ENCODE measurements at regions not wholly inside any gene's neighbourhood (a gene's known extent, or its start where the extent isn't known, plus 50 kb on each side); places are given as distances from the start of the nearest gene placed in this dataset.

- Mint-ChIP-seq H3K9me3 (ENCODE audit: unreplicated experiment) (no peaks in the 10 kb centered on the region), H3K4me1 (ENCODE audit: low read depth, unreplicated experiment) (no peaks in the 10 kb centered on the region)
- TF ChIP-seq, protein P1, sequence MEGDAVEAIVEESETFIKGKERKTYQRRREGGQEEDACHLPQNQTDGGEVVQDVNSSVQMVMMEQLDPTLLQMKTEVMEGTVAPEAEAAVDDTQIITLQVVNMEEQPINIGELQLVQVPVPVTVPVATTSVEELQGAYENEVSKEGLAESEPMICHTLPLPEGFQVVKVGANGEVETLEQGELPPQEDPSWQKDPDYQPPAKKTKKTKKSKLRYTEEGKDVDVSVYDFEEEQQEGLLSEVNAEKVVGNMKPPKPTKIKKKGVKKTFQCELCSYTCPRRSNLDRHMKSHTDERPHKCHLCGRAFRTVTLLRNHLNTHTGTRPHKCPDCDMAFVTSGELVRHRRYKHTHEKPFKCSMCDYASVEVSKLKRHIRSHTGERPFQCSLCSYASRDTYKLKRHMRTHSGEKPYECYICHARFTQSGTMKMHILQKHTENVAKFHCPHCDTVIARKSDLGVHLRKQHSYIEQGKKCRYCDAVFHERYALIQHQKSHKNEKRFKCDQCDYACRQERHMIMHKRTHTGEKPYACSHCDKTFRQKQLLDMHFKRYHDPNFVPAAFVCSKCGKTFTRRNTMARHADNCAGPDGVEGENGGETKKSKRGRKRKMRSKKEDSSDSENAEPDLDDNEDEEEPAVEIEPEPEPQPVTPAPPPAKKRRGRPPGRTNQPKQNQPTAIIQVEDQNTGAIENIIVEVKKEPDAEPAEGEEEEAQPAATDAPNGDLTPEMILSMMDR (IDR thresholded peaks at IDR 0.05; ENCODE audit: partially characterized antibody, unreplicated experiment) = no peak
Observed at GRCh38 chr16:5509794-5510193, 412.2 kb upstream of the EEF2KMT start.

DNA sequence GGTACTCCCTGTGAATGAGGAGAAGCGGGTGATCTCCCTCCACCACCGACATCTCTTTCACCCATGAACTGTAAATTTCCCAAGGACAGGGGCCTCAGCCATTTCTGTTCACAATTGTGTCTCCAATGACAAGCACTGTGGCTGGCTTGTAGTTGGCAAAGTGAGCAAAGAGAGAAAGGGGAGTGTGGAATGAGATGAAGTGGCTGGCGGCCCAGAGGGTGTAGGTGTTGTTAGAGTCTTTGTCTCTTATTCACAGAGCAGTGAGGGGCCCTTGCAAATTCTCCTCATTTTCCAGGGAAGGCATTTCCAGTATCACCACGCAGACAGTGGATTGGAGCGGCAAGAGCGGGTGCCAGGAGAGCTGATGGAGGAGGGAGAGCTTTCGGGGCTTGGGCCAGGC is 411.7 kb upstream of the EEF2KMT start:
- H3K27me3 Mint-ChIP-seq (ENCODE audit: unreplicated experiment) = peaks cover 4% of the 10 kb centered on the region
- H3K9me3 Mint-ChIP-seq (ENCODE audit: unreplicated experiment) = no peaks in the 10 kb centered on the region
- H3K36me3 Mint-ChIP-seq (ENCODE audit: unreplicated experiment) = no peaks in the 10 kb centered on the region
- no peak overlapping the region for H3K4me3 Mint-ChIP-seq (ENCODE audit: unreplicated experiment)
- no peak overlapping the region for H3K27ac Mint-ChIP-seq (ENCODE audit: unreplicated experiment)
- H3K4me1 Mint-ChIP-seq (ENCODE audit: low read depth, unreplicated experiment) = peaks cover 3% of the 10 kb centered on the region
- TF ChIP-seq, protein P1 (IDR thresholded peaks at IDR 0.05; ENCODE audit: partially characterized antibody, unreplicated experiment) = no peak
- no peak for DNase-seq

More at GRCh38 chr16:5509794-5510193, 412.2 kb upstream of the EEF2KMT start:
- H3K27ac Mint-ChIP-seq (ENCODE audit: unreplicated experiment) = no peak overlapping the region
- no peak overlapping the region for H3K4me3 Mint-ChIP-seq (ENCODE audit: unreplicated experiment)
- H3K36me3 Mint-ChIP-seq (ENCODE audit: unreplicated experiment) = no peaks in the 10 kb centered on the region
- peaks cover 2% of the 10 kb centered on the region for H3K27me3 Mint-ChIP-seq (ENCODE audit: unreplicated experiment)
- DNase-seq = no peak

DNA sequence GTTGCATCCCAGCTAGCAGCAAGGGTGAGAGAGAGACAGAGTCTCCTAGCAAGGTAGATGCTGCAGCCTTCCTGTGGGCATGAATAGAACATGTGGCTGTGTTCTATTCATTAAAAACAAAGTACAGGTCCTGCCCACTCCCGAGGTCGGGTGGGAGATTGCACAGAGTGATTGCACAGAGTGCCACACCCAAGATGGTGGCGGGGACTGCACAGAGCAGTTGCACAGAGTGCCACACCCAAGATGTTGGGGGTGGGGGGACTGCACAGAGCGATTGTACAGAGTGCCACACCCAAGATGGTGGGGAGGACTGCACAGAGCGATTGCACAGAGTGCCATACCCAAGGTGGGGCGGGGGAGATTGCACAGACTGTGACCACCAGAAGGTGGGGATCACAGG is 410.8 kb upstream of the EEF2KMT start:
- no peak overlapping the region for H3K4me3 Mint-ChIP-seq (ENCODE audit: unreplicated experiment)
- H3K9me3 Mint-ChIP-seq (ENCODE audit: unreplicated experiment) = no peaks in the 10 kb centered on the region
- H3K27ac Mint-ChIP-seq (ENCODE audit: unreplicated experiment) = no peak overlapping the region
- no peaks in the 10 kb centered on the region for H3K36me3 Mint-ChIP-seq (ENCODE audit: unreplicated experiment)
- H3K4me1 Mint-ChIP-seq (ENCODE audit: low read depth, unreplicated experiment) = peaks cover 4% of the 10 kb centered on the region
- no peak for DNase-seq
- TF ChIP-seq, protein P1 (IDR thresholded peaks at IDR 0.05; ENCODE audit: partially characterized antibody, unreplicated experiment) = no peak
- peaks cover 7% of the 10 kb centered on the region for H3K27me3 Mint-ChIP-seq (ENCODE audit: unreplicated experiment)

- TF ChIP-seq, protein P1 (IDR thresholded peaks at IDR 0.05; ENCODE audit: partially characterized antibody, unreplicated experiment) = no peak
- Mint-ChIP-seq H3K4me3 (ENCODE audit: unreplicated experiment) (no peak overlapping the region), H3K36me3 (ENCODE audit: unreplicated experiment) (no peaks in the 10 kb centered on the region), H3K27ac (ENCODE audit: unreplicated experiment) (no peak overlapping the region), H3K4me1 (ENCODE audit: low read depth, unreplicated experiment) (peaks cover 4% of the 10 kb centered on the region), H3K9me3 (ENCODE audit: unreplicated experiment) (peaks cover 2% of the 10 kb centered on the region), H3K27me3 (ENCODE audit: unreplicated experiment) (peaks cover 7% of the 10 kb centered on the region)
- no peak for DNase-seq
Observed at GRCh38 chr16:5506021-5506420, 408.4 kb upstream of the EEF2KMT start.

DNA sequence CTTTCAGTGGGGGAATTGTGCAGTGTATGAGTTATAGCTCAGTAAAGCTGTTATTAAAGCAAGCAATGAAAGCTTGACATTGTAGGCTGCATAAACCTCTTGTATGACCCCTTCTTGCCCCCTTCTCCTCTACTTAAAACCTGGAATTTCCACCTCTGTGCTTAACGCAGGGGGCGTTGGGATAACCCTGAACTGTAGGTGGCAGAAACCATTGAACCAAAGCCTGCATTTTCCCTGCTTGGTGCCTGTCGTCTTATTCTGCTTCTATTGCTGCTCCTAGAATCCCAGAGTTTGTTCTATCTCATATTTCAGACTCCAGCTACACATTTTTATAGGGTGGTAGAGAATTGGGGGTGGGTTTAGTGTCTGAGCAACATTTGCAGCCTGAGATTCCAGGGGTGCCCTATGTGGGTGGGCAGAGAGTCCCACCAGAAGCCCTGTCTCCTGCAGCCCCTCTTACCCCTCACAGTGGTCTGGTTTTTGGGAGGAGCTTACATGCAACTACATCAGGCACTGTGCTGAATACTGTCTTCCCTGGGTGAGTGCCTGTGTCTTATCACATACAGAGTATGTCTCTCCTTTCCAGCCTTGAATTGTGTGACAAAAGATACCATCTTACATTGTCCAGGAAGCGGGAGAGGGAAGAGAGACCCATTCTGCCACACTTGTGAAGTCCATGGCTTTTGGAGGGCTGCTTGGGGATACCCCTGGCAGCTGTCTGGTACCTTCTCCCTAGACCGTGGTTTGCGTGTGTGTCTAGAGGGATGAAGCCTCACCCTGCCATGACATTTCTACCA is 407.7 kb upstream of the EEF2KMT start:
- TF ChIP-seq, protein P1 (IDR thresholded peaks at IDR 0.05; ENCODE audit: partially characterized antibody, unreplicated experiment) = no peak
- no peak overlapping the region for H3K27ac Mint-ChIP-seq (ENCODE audit: unreplicated experiment)
- H3K4me1 Mint-ChIP-seq (ENCODE audit: low read depth, unreplicated experiment) = peaks cover 4% of the 10 kb centered on the region
- DNase-seq = no peak
- H3K4me3 Mint-ChIP-seq (ENCODE audit: unreplicated experiment) = no peak overlapping the region
- peaks cover 7% of the 10 kb centered on the region for H3K27me3 Mint-ChIP-seq (ENCODE audit: unreplicated experiment)
- H3K36me3 Mint-ChIP-seq (ENCODE audit: unreplicated experiment) = no peaks in the 10 kb centered on the region
- peaks cover 3% of the 10 kb centered on the region for H3K9me3 Mint-ChIP-seq (ENCODE audit: unreplicated experiment)

All from glutamatergic neuron (in vitro differentiated cells).